ACHN (cell line): ENCODE measurements at regions not wholly inside any gene's neighbourhood (a gene's known extent, or its start where the extent isn't known, plus 50 kb on each side); places are given as distances from the start of the nearest gene placed in this dataset.

Experiments
- DNase-seq: peaks from one replicate; pipeline ENCODE4 v3.0.0-alpha.2; 2015
- in situ Hi-C: cut with HindIII; loops from 2 replicates; pipeline ENCODE4 v1.10.0; 2017; ENCODE audit warnings: low sequenced_read_pairs, low pct_ligation_motif_present, low pct_unique_long_range_greater_than_20kb

DNA sequence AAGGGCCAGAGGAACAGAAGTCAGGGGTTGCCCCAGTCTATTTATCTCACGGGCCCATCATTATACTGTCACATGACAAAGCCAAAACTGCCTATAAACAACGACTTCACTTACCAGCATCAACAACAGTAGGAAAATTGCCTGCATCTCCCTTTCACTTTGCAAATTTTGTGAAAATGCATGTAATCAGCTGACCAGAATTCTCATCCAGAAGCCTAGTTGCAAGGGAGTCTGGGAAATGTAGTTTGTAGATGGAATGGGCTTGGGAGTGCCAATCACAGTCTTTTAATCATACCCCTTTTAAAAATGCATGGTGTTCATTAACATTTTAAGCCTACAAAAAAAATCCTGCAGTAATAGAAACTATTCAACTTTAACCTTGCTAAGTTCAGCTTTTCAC lies 369.3 kb upstream of the TMPO start:
- no peak for DNase-seq
- in situ Hi-C loops = no loop called here

GRCh38 chr12:98146487-98146886 lies 368.9 kb upstream of the TMPO start:
- DNase-seq = no peak
- in situ Hi-C loops = no loop called here

DNA sequence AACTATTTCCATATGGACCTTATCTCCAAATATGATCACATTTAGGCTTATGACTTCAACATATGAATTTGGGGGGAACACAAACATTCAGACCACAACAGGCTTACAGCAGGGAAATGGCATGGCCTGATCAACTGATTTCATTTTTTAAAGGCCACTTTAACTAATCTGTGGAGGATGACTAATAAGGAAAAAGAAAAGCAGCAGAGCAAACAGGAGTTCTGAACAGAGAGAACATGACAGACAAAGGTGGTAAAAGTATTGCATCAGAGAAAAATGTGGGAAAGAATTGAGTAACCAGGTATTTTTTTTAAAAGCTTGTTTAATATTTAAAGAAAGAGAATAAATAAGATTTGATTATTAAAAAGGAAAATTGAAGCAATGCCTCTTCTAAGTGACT lies 366.1 kb upstream of the TMPO start:
- in situ Hi-C loops = no loop called here
- no peak for DNase-seq

DNA sequence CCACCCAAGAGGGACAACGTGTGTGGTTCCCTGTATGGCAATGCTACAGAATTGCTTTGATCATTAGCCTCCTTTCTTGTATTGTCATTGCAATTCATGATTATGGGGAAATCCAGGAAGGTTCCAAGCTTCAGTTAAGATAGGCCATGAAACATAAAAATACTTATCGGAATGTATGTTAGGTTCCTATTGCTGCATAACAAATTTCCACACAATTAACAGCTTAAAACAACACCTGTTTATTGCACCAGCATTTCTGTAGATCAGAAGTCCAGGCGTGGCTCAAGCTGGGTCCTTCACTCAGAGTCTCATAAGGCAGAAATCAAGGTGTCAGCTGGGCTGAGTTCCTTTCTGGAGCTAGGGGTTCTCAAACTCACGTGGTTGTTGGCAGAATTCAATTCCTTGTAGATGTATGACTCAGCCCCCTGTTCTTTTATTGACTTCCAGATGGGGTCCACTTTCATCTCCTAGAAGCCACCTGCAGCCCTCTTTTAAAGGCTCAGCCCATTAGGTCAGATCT lies 365.6 kb upstream of the TMPO start:
- in situ Hi-C loops = no loop called here
- no peak for DNase-seq

DNA sequence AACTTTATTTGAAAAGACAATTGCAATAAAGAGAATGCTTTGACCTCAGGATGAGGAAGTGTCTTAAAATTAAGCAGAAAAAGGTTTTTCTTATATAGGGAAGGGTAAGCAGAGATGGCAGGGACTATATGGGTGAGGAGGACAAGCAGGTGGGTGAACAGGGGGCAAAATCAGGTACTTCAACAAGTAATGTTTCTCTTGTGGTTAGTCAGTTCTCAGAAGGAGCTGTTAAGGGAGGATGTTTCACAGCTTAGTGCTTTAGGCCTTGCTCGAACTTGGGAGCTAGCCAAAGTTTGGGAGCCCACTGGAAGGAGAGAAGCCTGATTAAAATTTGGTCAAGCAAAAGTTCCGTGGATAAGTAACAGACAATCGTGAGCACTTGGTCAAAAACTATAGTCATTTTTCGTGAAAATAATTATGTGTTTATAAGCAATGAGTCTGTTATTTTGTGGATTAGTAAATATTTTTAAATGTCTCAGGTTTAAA lies 364.2 kb upstream of the TMPO start:
- in situ Hi-C loops = no loop called here
- DNase-seq = no peak

DNA sequence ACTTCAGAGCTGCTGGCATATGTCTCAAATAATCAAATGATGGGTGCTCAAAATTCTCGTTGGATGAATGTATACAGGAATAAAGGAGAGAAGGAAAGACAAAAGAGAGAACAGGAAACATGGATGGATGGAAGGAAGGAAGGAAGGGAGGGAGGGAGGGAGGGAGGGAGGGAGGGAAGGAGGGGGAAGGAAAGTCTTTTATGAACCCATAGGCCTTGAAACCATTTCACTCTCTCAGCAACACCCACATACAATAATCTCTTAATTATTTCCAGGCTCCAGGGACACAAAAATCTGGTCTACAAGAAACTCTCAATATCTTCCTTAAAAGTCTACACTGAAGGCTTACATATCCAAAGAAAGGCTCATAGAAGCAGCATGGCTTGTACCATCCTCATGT lies 363.4 kb upstream of the TMPO start:
- no peak for DNase-seq
- in situ Hi-C loops = no loop called here

- DNase-seq = peak; percentile 37
- in situ Hi-C loops = no loop called here
These were observed 360.5 kb upstream of the TMPO start for GRCh38 chr12:98154850-98155249.

DNA sequence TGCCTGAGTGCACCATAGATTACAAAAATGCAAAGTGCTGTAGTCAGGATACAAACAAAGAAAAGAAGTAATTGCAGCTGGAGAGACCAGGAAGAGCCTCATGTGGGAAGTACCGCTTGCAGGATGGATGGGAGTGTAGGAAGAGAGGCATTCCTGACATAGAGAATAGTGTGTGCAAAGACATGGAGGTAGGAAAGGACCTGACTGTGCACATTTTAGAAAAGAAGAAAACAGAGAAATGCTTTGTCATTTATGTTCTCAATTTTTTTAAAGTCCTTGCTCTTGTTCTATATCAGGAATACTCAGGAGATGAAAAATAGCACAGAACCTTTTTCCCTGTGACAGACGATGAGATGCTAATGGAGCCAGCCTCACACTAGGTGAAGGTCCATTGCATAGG lies 358.7 kb upstream of the TMPO start:
- in situ Hi-C loops = no loop called here
- DNase-seq = no peak

GRCh38 chr12:98162906-98163678 lies 352.3 kb upstream of the TMPO start:
- in situ Hi-C loops = no loop called here
- no peak for DNase-seq

- no peak for DNase-seq
- in situ Hi-C loops = no loop called here
These were observed 343.1 kb upstream of the TMPO start for GRCh38 chr12:98172304-98172703.

DNA sequence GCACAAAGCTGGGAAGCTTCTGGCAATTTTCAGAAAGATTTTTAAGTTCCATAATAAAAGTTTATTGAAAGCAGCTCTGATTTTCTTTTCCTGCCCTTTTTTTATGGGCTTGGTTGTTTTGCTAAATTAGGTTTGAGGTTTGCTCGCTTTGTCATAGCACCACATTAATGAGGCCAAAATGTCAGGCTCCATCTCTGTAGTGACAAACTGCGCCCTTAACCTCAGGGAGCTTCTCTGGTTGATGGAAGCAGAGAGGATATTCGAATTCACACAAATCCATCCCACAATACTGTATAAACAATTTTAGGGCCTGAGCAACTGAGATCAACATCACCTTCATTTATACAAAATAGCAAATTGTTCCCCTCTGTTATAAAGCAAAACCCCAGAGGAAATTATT lies 342.6 kb upstream of the TMPO start:
- DNase-seq = no peak

DNA sequence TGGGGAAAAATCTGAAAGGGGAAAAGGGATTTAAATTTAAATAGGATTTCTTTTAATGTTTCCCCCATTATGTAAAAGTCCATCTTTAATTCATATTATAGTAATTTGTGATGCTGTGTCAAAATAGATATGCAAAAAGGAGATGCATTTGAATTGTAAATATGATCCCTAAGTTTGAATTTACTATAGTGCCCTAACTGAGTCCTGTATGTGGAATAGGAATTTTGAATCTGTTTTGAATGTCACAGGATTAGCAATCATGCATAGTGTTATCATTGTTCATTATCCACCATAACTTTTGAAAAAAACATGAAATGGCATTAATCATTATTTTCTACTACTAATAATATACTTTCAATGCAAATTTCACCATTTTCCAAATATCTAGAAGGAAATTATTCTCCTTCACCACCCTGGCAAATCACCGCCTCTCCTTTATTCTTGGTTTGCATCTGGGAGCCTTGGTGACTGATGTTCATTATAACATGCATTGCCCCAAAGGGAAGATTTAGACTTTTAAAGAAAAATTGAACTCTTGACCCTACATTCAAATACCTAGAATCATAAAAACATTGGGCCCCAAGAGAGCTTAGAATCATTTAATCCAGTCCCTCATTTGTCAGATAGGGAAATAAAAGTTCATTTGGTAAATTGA lies 341.5 kb upstream of the TMPO start:
- no peak for DNase-seq
- in situ Hi-C loops = no loop called here

More for the DNA sequence above, 342.6 kb upstream of the TMPO start:
- in situ Hi-C loops = no loop called here

GRCh38 chr12:98174428-98174809 lies 341.0 kb upstream of the TMPO start:
- DNase-seq = no peak
- in situ Hi-C loops = no loop called here

GRCh38 chr12:98178126-98178525 lies 337.3 kb upstream of the TMPO start:
- no peak for DNase-seq
- in situ Hi-C loops = no loop called here

- in situ Hi-C loops = no loop called here
These were observed 336.2 kb upstream of the TMPO start for GRCh38 chr12:98179151-98179550.

GRCh38 chr12:98180603-98181002 lies 334.8 kb upstream of the TMPO start:
- in situ Hi-C loops = no loop called here
- DNase-seq = no peak

More at GRCh38 chr12:98179151-98179550, 336.2 kb upstream of the TMPO start:
- DNase-seq = no peak

DNA sequence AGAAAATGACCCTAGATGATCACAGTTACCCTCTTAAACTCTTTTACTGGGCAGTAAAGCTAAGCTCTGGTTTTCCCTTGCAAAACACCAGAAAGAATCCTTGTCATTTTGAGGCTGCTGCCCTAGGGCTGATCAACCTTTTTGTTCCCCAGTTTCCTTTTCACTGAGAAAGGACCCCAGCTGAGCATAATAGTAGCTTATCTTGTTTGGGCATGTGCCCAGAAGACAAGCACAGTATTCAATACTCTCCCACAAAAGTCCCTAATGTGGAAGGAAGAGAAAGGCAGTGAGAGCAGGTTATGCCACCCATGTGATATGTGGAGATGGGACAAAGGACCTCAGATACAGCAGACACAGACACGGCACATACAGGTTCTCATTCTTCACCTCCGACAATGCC lies 332.6 kb upstream of the TMPO start:
- in situ Hi-C loops = no loop called here
- DNase-seq = no peak

DNA sequence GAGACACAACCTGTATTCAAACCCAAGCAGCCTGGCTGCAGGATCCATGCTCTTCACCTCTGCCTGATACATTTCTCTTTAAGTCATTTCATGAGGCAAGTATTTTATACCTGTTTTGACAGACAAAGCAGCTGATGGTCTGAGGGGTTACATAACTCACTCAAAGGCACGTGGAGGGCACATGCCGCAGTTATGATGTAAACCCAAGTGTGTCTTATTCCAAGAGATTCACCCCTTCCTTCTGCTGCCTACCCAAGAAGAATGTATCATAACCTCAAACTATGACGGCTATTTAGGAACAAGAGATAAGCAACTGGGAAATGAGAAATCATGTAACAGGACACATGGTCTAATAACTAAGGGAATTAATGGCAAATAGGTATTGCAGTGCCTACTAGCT lies 329.8 kb upstream of the TMPO start:
- in situ Hi-C loops = no loop called here
- DNase-seq = no peak

GRCh38 chr12:98188650-98189077 lies 326.7 kb upstream of the TMPO start:
- DNase-seq = no peak

DNA sequence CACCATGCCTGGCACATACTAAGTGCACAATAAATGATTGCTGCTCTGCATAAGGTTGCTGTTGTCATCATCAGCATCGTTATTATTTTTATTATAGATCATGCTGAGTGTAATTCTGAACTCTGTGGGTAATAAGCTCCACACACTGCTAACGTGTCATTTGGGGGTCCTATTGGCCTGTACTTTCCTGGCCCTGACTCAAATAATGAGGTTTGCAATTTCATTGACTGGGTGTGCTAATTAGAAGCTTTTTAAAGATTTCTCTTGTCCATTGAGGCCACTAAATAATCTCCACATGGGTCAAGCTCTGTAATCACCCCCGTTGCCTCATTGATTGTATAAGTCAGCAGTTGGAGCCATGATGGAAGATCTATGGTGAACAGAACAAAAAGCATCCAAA lies 320.8 kb upstream of the TMPO start:
- no peak for DNase-seq
- in situ Hi-C loops = no loop called here

More at GRCh38 chr12:98188650-98189077, 326.7 kb upstream of the TMPO start:
- in situ Hi-C loops = no loop called here
